ENCODE measurements at regions not wholly inside any gene's neighbourhood (a gene's known extent, or its start where the extent isn't known, plus 50 kb on each side); places are given as distances from the start of the nearest gene placed in this dataset.

- no peak overlapping the region for H2BK12ac ChIP-seq (ENCODE audit: low read length in 2 of 2)
- no peaks in the 10 kb centered on the region for H3K27me3 ChIP-seq (ENCODE audit: control insufficient read depth in 1 of 2, insufficient read depth in 1 of 2, low read length in 2 of 2)
- no peak overlapping the region for H3K14ac ChIP-seq (ENCODE audit: low read length in 2 of 2)
- H3K79me1 ChIP-seq (replicated peaks; ENCODE audit: low read length, poor library complexity, severe bottlenecking) = no peaks in the 10 kb centered on the region
- 60% methylated on average over 1 of the region's 3 CpGs for WGBS
- H2BK5ac ChIP-seq (ENCODE audit: low read depth, low read length, poor library complexity, severe bottlenecking) = no peak overlapping the region
- no peak overlapping the region for H3K18ac ChIP-seq (ENCODE audit: low read depth in 1 of 2, low read length in 2 of 2)
- H3K27ac ChIP-seq (ENCODE audit: low read length, poor library complexity, severe bottlenecking) = no peak overlapping the region
- no peak overlapping the region for H4K91ac ChIP-seq (ENCODE audit: low read length)
- H2AK5ac ChIP-seq (ENCODE audit: low read length, severe bottlenecking) = no peak overlapping the region
- H3K36me3 ChIP-seq (ENCODE audit: control insufficient read depth in 1 of 2, insufficient read depth in 2 of 2, low read depth in 1 of 2, low read length in 2 of 2) = no peaks in the 10 kb centered on the region
- H3K4me1 ChIP-seq (ENCODE audit: control insufficient read depth, insufficient read depth, low read depth, low read length) = no peaks in the 10 kb centered on the region
- no peak overlapping the region for H3K4me3 ChIP-seq (ENCODE audit: insufficient read depth in 1 of 2, low read depth in 1 of 2, low read length in 2 of 2)
- H3K23ac ChIP-seq (ENCODE audit: low read length in 2 of 2) = no peak overlapping the region
- no peak overlapping the region for H4K8ac ChIP-seq (ENCODE audit: low read length)
- no peaks in the 10 kb centered on the region for H3K9me3 ChIP-seq (ENCODE audit: control insufficient read depth, low read length)
- no peak overlapping the region for H2AFZ ChIP-seq (ENCODE audit: low read depth, low read length)
- H2BK15ac ChIP-seq (ENCODE audit: low read depth, poor library complexity, severe bottlenecking) = no peak overlapping the region
- DNase-seq = no peak
- no peak overlapping the region for H2BK120ac ChIP-seq (ENCODE audit: low read depth, low read length)
- H3K9ac ChIP-seq (ENCODE audit: low read length) = no peak overlapping the region
- no peak overlapping the region for H3K4me2 ChIP-seq (ENCODE audit: low read length, poor library complexity, severe bottlenecking)
- H3K4ac ChIP-seq (ENCODE audit: low read depth in 1 of 2, low read length in 2 of 2) = no peak overlapping the region
These were observed 85.2 kb downstream of the SKA1 start for GRCh38 chr18:50460062-50460461.

GRCh38 chr18:50460716-50461115 lies 85.9 kb downstream of the SKA1 start:
- DNase-seq = no peak
- no peak overlapping the region for H3K4me2 ChIP-seq (ENCODE audit: low read length, poor library complexity, severe bottlenecking)
- H2AFZ ChIP-seq (ENCODE audit: low read depth, low read length) = no peak overlapping the region
- H2BK15ac ChIP-seq (ENCODE audit: low read depth, poor library complexity, severe bottlenecking) = no peak overlapping the region
- H4K91ac ChIP-seq (ENCODE audit: low read length) = no peak overlapping the region
- WGBS = 67% methylated on average over 1 of the region's 3 CpGs
- no peak overlapping the region for H4K8ac ChIP-seq (ENCODE audit: low read length)
- H2AK5ac ChIP-seq (ENCODE audit: low read length, severe bottlenecking) = no peak overlapping the region
- no peak overlapping the region for H2BK12ac ChIP-seq (ENCODE audit: low read length in 2 of 2)
- no peaks in the 10 kb centered on the region for H3K4me1 ChIP-seq (ENCODE audit: control insufficient read depth, insufficient read depth, low read depth, low read length)
- H3K18ac ChIP-seq (ENCODE audit: low read depth in 1 of 2, low read length in 2 of 2) = no peak overlapping the region
- H3K4ac ChIP-seq (ENCODE audit: low read depth in 1 of 2, low read length in 2 of 2) = no peak overlapping the region
- no peaks in the 10 kb centered on the region for H3K9me3 ChIP-seq (ENCODE audit: control insufficient read depth, low read length)
- H3K23ac ChIP-seq (ENCODE audit: low read length in 2 of 2) = no peak overlapping the region
- no peak overlapping the region for H3K27ac ChIP-seq (ENCODE audit: low read length, poor library complexity, severe bottlenecking)
- H3K9ac ChIP-seq (ENCODE audit: low read length) = no peak overlapping the region
- H3K79me1 ChIP-seq (replicated peaks; ENCODE audit: low read length, poor library complexity, severe bottlenecking) = no peaks in the 10 kb centered on the region
- H2BK5ac ChIP-seq (ENCODE audit: low read depth, low read length, poor library complexity, severe bottlenecking) = no peak overlapping the region
- H3K36me3 ChIP-seq (ENCODE audit: control insufficient read depth in 1 of 2, insufficient read depth in 2 of 2, low read depth in 1 of 2, low read length in 2 of 2) = no peaks in the 10 kb centered on the region
- no peak overlapping the region for H3K4me3 ChIP-seq (ENCODE audit: insufficient read depth in 1 of 2, low read depth in 1 of 2, low read length in 2 of 2)
- no peak overlapping the region for H3K14ac ChIP-seq (ENCODE audit: low read length in 2 of 2)
- no peak overlapping the region for H2BK120ac ChIP-seq (ENCODE audit: low read depth, low read length)
- no peaks in the 10 kb centered on the region for H3K27me3 ChIP-seq (ENCODE audit: control insufficient read depth in 1 of 2, insufficient read depth in 1 of 2, low read length in 2 of 2)

GRCh38 chr18:50461251-50461650 lies 86.4 kb downstream of the SKA1 start:
- H2BK15ac ChIP-seq (ENCODE audit: low read depth, poor library complexity, severe bottlenecking) = no peak overlapping the region
- no peak overlapping the region for H2BK12ac ChIP-seq (ENCODE audit: low read length in 2 of 2)
- H4K8ac ChIP-seq (ENCODE audit: low read length) = no peak overlapping the region
- DNase-seq = no peak
- H2AFZ ChIP-seq (ENCODE audit: low read depth, low read length) = no peak overlapping the region
- H3K9ac ChIP-seq (ENCODE audit: low read length) = no peak overlapping the region
- H3K4me1 ChIP-seq (ENCODE audit: control insufficient read depth, insufficient read depth, low read depth, low read length) = no peaks in the 10 kb centered on the region
- no peak overlapping the region for H3K4ac ChIP-seq (ENCODE audit: low read depth in 1 of 2, low read length in 2 of 2)
- H2BK120ac ChIP-seq (ENCODE audit: low read depth, low read length) = no peak overlapping the region
- no peak overlapping the region for H2BK5ac ChIP-seq (ENCODE audit: low read depth, low read length, poor library complexity, severe bottlenecking)
- no peaks in the 10 kb centered on the region for H3K9me3 ChIP-seq (ENCODE audit: control insufficient read depth, low read length)
- H3K4me3 ChIP-seq (ENCODE audit: insufficient read depth in 1 of 2, low read depth in 1 of 2, low read length in 2 of 2) = no peak overlapping the region
- no peak overlapping the region for H3K14ac ChIP-seq (ENCODE audit: low read length in 2 of 2)
- no peaks in the 10 kb centered on the region for H3K27me3 ChIP-seq (ENCODE audit: control insufficient read depth in 1 of 2, insufficient read depth in 1 of 2, low read length in 2 of 2)
- no peaks in the 10 kb centered on the region for H3K79me1 ChIP-seq (replicated peaks; ENCODE audit: low read length, poor library complexity, severe bottlenecking)
- no peak overlapping the region for H4K91ac ChIP-seq (ENCODE audit: low read length)
- no peaks in the 10 kb centered on the region for H3K36me3 ChIP-seq (ENCODE audit: control insufficient read depth in 1 of 2, insufficient read depth in 2 of 2, low read depth in 1 of 2, low read length in 2 of 2)
- H2AK5ac ChIP-seq (ENCODE audit: low read length, severe bottlenecking) = no peak overlapping the region
- H3K4me2 ChIP-seq (ENCODE audit: low read length, poor library complexity, severe bottlenecking) = no peak overlapping the region
- H3K27ac ChIP-seq (ENCODE audit: low read length, poor library complexity, severe bottlenecking) = no peak overlapping the region
- H3K23ac ChIP-seq (ENCODE audit: low read length in 2 of 2) = no peak overlapping the region
- H3K18ac ChIP-seq (ENCODE audit: low read depth in 1 of 2, low read length in 2 of 2) = no peak overlapping the region

GRCh38 chr18:50465211-50466153 lies 90.6 kb downstream of the SKA1 start:
- no peaks in the 10 kb centered on the region for H3K36me3 ChIP-seq (ENCODE audit: control insufficient read depth in 1 of 2, insufficient read depth in 2 of 2, low read depth in 1 of 2, low read length in 2 of 2)
- no peak overlapping the region for H3K4ac ChIP-seq (ENCODE audit: low read depth in 1 of 2, low read length in 2 of 2)
- no peak overlapping the region for H2BK120ac ChIP-seq (ENCODE audit: low read depth, low read length)
- no peaks in the 10 kb centered on the region for H3K9me3 ChIP-seq (ENCODE audit: control insufficient read depth, low read length)
- no peak overlapping the region for H3K4me2 ChIP-seq (ENCODE audit: low read length, poor library complexity, severe bottlenecking)
- H3K27ac ChIP-seq (ENCODE audit: low read length, poor library complexity, severe bottlenecking) = no peak overlapping the region
- no peak overlapping the region for H3K18ac ChIP-seq (ENCODE audit: low read depth in 1 of 2, low read length in 2 of 2)
- no peak overlapping the region for H2AFZ ChIP-seq (ENCODE audit: low read depth, low read length)
- no peak overlapping the region for H3K23ac ChIP-seq (ENCODE audit: low read length in 2 of 2)
- no peak for DNase-seq
- no peaks in the 10 kb centered on the region for H3K27me3 ChIP-seq (ENCODE audit: control insufficient read depth in 1 of 2, insufficient read depth in 1 of 2, low read length in 2 of 2)
- H4K8ac ChIP-seq (ENCODE audit: low read length) = no peak overlapping the region
- no peaks in the 10 kb centered on the region for H3K4me1 ChIP-seq (ENCODE audit: control insufficient read depth, insufficient read depth, low read depth, low read length)
- no peak overlapping the region for H2BK15ac ChIP-seq (ENCODE audit: low read depth, poor library complexity, severe bottlenecking)
- H3K14ac ChIP-seq (ENCODE audit: low read length in 2 of 2) = no peak overlapping the region
- no peak overlapping the region for H3K4me3 ChIP-seq (ENCODE audit: insufficient read depth in 1 of 2, low read depth in 1 of 2, low read length in 2 of 2)
- no peak overlapping the region for H3K9ac ChIP-seq (ENCODE audit: low read length)
- H2BK12ac ChIP-seq (ENCODE audit: low read length in 2 of 2) = no peak overlapping the region
- no peak overlapping the region for H4K91ac ChIP-seq (ENCODE audit: low read length)
- no peaks in the 10 kb centered on the region for H3K79me1 ChIP-seq (replicated peaks; ENCODE audit: low read length, poor library complexity, severe bottlenecking)
- 78% methylated on average over 6 of the region's 7 CpGs for WGBS
- no peak overlapping the region for H2BK5ac ChIP-seq (ENCODE audit: low read depth, low read length, poor library complexity, severe bottlenecking)
- no peak overlapping the region for H2AK5ac ChIP-seq (ENCODE audit: low read length, severe bottlenecking)
